ENCODE measurements at regions not wholly inside any gene's neighbourhood (a gene's known extent, or its start where the extent isn't known, plus 50 kb on each side); places are given as distances from the start of the nearest gene placed in this dataset.

- no peak for TF ChIP-seq CTCF (IDR thresholded peaks at IDR 0.05)
Measured at GRCh38 chr1:200296091-200296661, 113.7 kb downstream of the ZNF281 start.

- TF ChIP-seq CTCF (IDR thresholded peaks at IDR 0.05), result no peak
Measured at GRCh38 chr1:200294241-200294640, 115.6 kb downstream of the ZNF281 start.

GRCh38 chr1:200292699-200293098, 117.1 kb downstream of the ZNF281 start:
- TF ChIP-seq CTCF (IDR thresholded peaks at IDR 0.05), result no peak

- TF ChIP-seq CTCF (IDR thresholded peaks at IDR 0.05), result no peak
Measured at GRCh38 chr1:200291106-200291505, 118.7 kb downstream of the ZNF281 start.

GRCh38 chr1:200290010-200290685, 119.7 kb downstream of the ZNF281 start:
- no peak for TF ChIP-seq CTCF (IDR thresholded peaks at IDR 0.05)

GRCh38 chr1:200288226-200288625, 121.6 kb downstream of the ZNF281 start:
- TF ChIP-seq CTCF (IDR thresholded peaks at IDR 0.05), result no peak

- no peak for TF ChIP-seq CTCF (IDR thresholded peaks at IDR 0.05)
Measured at GRCh38 chr1:200282497-200283122, 127.2 kb downstream of the ZNF281 start.

Data from LNCAP (cell line).